ENCODE measurements at regions not wholly inside any gene's neighbourhood (a gene's known extent, or its start where the extent isn't known, plus 50 kb on each side); places are given as distances from the start of the nearest gene placed in this dataset.

GRCh38 chr4:24662056-24662455 lies 77.7 kb upstream of the DHX15 start:
- in situ Hi-C loops (cut with HindIII; ENCODE audit: low pct_ligation_motif_present, low sequenced_read_pairs): no loop called here
- no peak for DNase-seq
- no peaks in the 10 kb centered on the region for H3K36me3 ChIP-seq (replicated peaks)
- H3K27ac ChIP-seq: no peak overlapping the region
- no peak for TF ChIP-seq CTCF (IDR thresholded peaks at IDR 0.05; ENCODE audit: low read depth, low read length, missing control alignments)
- no peak overlapping the region for H3K4me3 ChIP-seq (ENCODE audit: low read depth, low read length)
- H3K27me3 ChIP-seq (replicated peaks): peaks cover 4% of the 10 kb centered on the region

GRCh38 chr4:24662542-24662941 lies 78.2 kb upstream of the DHX15 start:
- no peak overlapping the region for H3K4me3 ChIP-seq (ENCODE audit: low read depth, low read length)
- no peak for TF ChIP-seq CTCF (IDR thresholded peaks at IDR 0.05; ENCODE audit: low read depth, low read length, missing control alignments)
- DNase-seq: no peak
- H3K27ac ChIP-seq: no peak overlapping the region
- peaks cover 4% of the 10 kb centered on the region for H3K27me3 ChIP-seq (replicated peaks)
- no peaks in the 10 kb centered on the region for H3K36me3 ChIP-seq (replicated peaks)
- in situ Hi-C loops (cut with HindIII; ENCODE audit: low pct_ligation_motif_present, low sequenced_read_pairs): no loop called here

- Histone ChIP-seq H3K27ac (no peak overlapping the region), H3K36me3 (replicated peaks) (no peaks in the 10 kb centered on the region), H3K4me3 (ENCODE audit: low read depth, low read length) (no peak overlapping the region), H3K27me3 (replicated peaks) (peaks cover 4% of the 10 kb centered on the region)
- no peak for DNase-seq
- TF ChIP-seq CTCF (IDR thresholded peaks at IDR 0.05; ENCODE audit: low read depth, low read length, missing control alignments): no peak
- in situ Hi-C loops (cut with HindIII; ENCODE audit: low pct_ligation_motif_present, low sequenced_read_pairs): no loop called here
Measured at GRCh38 chr4:24664956-24665355, 80.6 kb upstream of the DHX15 start.

- no peak for TF ChIP-seq CTCF (IDR thresholded peaks at IDR 0.05; ENCODE audit: low read depth, low read length, missing control alignments)
- Histone ChIP-seq H3K4me3 (ENCODE audit: low read depth, low read length) (no peak overlapping the region), H3K27ac (no peak overlapping the region), H3K27me3 (replicated peaks) (peaks cover 4% of the 10 kb centered on the region), H3K36me3 (replicated peaks) (no peaks in the 10 kb centered on the region)
- in situ Hi-C loops (cut with HindIII; ENCODE audit: low pct_ligation_motif_present, low sequenced_read_pairs): no loop called here
- DNase-seq: no peak
Measured at GRCh38 chr4:24666316-24666715, 82.0 kb upstream of the DHX15 start.

GRCh38 chr4:24666816-24667477 lies 82.6 kb upstream of the DHX15 start:
- TF ChIP-seq CTCF (IDR thresholded peaks at IDR 0.05; ENCODE audit: low read depth, low read length, missing control alignments): no peak
- in situ Hi-C loops (cut with HindIII; ENCODE audit: low pct_ligation_motif_present, low sequenced_read_pairs): no loop called here
- Histone ChIP-seq H3K4me3 (ENCODE audit: low read depth, low read length) (no peak overlapping the region), H3K27me3 (replicated peaks) (peaks cover 4% of the 10 kb centered on the region), H3K36me3 (replicated peaks) (no peaks in the 10 kb centered on the region), H3K27ac (no peak overlapping the region)
- no peak for DNase-seq

GRCh38 chr4:24668956-24669355 lies 84.6 kb upstream of the DHX15 start:
- no peak overlapping the region for H3K4me3 ChIP-seq (ENCODE audit: low read depth, low read length)
- no peaks in the 10 kb centered on the region for H3K36me3 ChIP-seq (replicated peaks)
- no peak overlapping the region for H3K27ac ChIP-seq
- no peak for DNase-seq
- in situ Hi-C loops (cut with HindIII; ENCODE audit: low pct_ligation_motif_present, low sequenced_read_pairs): no loop called here
- H3K27me3 ChIP-seq (replicated peaks): peaks cover 4% of the 10 kb centered on the region
- TF ChIP-seq CTCF (IDR thresholded peaks at IDR 0.05; ENCODE audit: low read depth, low read length, missing control alignments): no peak

All from brain microvascular endothelial cell (primary cell).